ENCODE measurements at regions not wholly inside any gene's neighbourhood (a gene's known extent, or its start where the extent isn't known, plus 50 kb on each side); places are given as distances from the start of the nearest gene placed in this dataset.

GRCh38 chr3:160115387-160115786, 109.8 kb upstream of the C3orf80 start:
- H2BK20ac ChIP-seq (ENCODE audit: low read depth, low read length, poor library complexity, severe bottlenecking): no peak overlapping the region
- H3K4me3 Mint-ChIP-seq: no peak overlapping the region
- H3K4me1 ChIP-seq (ENCODE audit: insufficient read depth, low read length): no peaks in the 10 kb centered on the region
- H3T11ph ChIP-seq (ENCODE audit: low read length): no peak overlapping the region
- WGBS (ENCODE audit: extremely low coverage, insufficient read length, low lambda C conversion rate): no CpG with 5 or more reads among the region's 2 CpGs
- no peak overlapping the region for H2AFZ ChIP-seq (ENCODE audit: low read length)
- H3K4me1 Mint-ChIP-seq: peaks cover 17 to 18% of the 10 kb centered on the region in 2 experiments
- no peaks in the 10 kb centered on the region; the same call in 1 of the 2 replicates for H3K27me3 Mint-ChIP-seq (ENCODE audit: low read depth)
- no peak overlapping the region for H3K4me2 ChIP-seq (ENCODE audit: insufficient read depth, insufficient read length, low read length)
- no peak overlapping the region for H4K91ac ChIP-seq (ENCODE audit: insufficient read length, low read depth, low read length)
- H3K9ac ChIP-seq (ENCODE audit: extremely low read depth, insufficient read length, low read length): no peak overlapping the region
- no peak overlapping the region for H3K56ac ChIP-seq (ENCODE audit: insufficient read length, low read depth, low read length)
- no peak overlapping the region for H3K4ac ChIP-seq (ENCODE audit: low read depth, low read length)
- H3K79me2 ChIP-seq (ENCODE audit: insufficient read depth, low read length): no peaks in the 10 kb centered on the region
- no peak overlapping the region for H2BK5ac ChIP-seq (ENCODE audit: insufficient read length, low read length)
- H2BK12ac ChIP-seq (ENCODE audit: insufficient read length, low read depth, low read length): no peak overlapping the region
- no peak overlapping the region for H3K27ac Mint-ChIP-seq
- H4K8ac ChIP-seq (replicated peaks; ENCODE audit: insufficient read length, low read depth, low read length): no peak overlapping the region
- H2BK15ac ChIP-seq (ENCODE audit: low read depth, low read length): no peak overlapping the region
- TF ChIP-seq, protein P1, sequence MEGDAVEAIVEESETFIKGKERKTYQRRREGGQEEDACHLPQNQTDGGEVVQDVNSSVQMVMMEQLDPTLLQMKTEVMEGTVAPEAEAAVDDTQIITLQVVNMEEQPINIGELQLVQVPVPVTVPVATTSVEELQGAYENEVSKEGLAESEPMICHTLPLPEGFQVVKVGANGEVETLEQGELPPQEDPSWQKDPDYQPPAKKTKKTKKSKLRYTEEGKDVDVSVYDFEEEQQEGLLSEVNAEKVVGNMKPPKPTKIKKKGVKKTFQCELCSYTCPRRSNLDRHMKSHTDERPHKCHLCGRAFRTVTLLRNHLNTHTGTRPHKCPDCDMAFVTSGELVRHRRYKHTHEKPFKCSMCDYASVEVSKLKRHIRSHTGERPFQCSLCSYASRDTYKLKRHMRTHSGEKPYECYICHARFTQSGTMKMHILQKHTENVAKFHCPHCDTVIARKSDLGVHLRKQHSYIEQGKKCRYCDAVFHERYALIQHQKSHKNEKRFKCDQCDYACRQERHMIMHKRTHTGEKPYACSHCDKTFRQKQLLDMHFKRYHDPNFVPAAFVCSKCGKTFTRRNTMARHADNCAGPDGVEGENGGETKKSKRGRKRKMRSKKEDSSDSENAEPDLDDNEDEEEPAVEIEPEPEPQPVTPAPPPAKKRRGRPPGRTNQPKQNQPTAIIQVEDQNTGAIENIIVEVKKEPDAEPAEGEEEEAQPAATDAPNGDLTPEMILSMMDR (conservative IDR thresholded peaks at IDR 0.05): no peak
- no peak overlapping the region for H4K5ac ChIP-seq (ENCODE audit: insufficient read length, low read depth, low read length)
- no peak overlapping the region for H3K18ac ChIP-seq (ENCODE audit: insufficient read length, low read depth, low read length)
- no peak overlapping the region for H3K14ac ChIP-seq (ENCODE audit: insufficient read depth, low read length)
- no peak overlapping the region for H2BK120ac ChIP-seq (ENCODE audit: low read depth, low read length, poor library complexity, severe bottlenecking)
- H3K27me3 ChIP-seq (ENCODE audit: insufficient read depth, low read length): no peaks in the 10 kb centered on the region
- H2AK5ac ChIP-seq (ENCODE audit: insufficient read length, low read length): no peak overlapping the region
- peaks cover 4 to 21% (median 5%) of the 10 kb centered on the region in 3 experiments; a peak in 6 of 7 replicates for H3K36me3 Mint-ChIP-seq (ENCODE audit: insufficient read depth in 1 of 3, low read depth in 3 of 3)
- H3K23me2 ChIP-seq (ENCODE audit: insufficient read length, low read depth, low read length, poor library complexity, severe bottlenecking): no peaks in the 10 kb centered on the region
- DNase-seq: no peak
- H4K20me1 ChIP-seq (ENCODE audit: control insufficient read depth, insufficient read depth, insufficient read length): no peaks in the 10 kb centered on the region
- H3K27ac ChIP-seq (ENCODE audit: insufficient read length, low read depth, low read length): no peak overlapping the region
- peaks cover 10 to 16% of the 10 kb centered on the region in 2 experiments for H3K9me3 Mint-ChIP-seq
- H3K79me1 ChIP-seq (ENCODE audit: insufficient read depth, low read depth, low read length, poor library complexity, severe bottlenecking): no peaks in the 10 kb centered on the region
- H3K9me3 ChIP-seq (ENCODE audit: control insufficient read depth, low read depth, low read length): no peaks in the 10 kb centered on the region
- H3K23ac ChIP-seq (ENCODE audit: insufficient read length, low read depth, low read length): no peak overlapping the region
